Trophoblast cell (in vitro differentiated cells and primary cell): ENCODE measurements at regions not wholly inside any gene's neighbourhood (a gene's known extent, or its start where the extent isn't known, plus 50 kb on each side); places are given as distances from the start of the nearest gene placed in this dataset.

Experiments
- DNase-seq, 2 donors: peaks; one replicate each; pipeline ENCODE4 v3.0.0-alpha.2; 2016
- H2AFZ ChIP-seq: 2 replicates; pipeline ENCODE4 v1.6.1; 2013; ENCODE audit warnings: low read length, moderate library complexity, mild to moderate bottlenecking; ENCODE audit not compliant: insufficient read depth, poor library complexity
- H2AK5ac ChIP-seq: 2 replicates; pipeline ENCODE4 v1.6.1; 2013; ENCODE audit warnings: mild to moderate bottlenecking, low read length
- H2BK120ac ChIP-seq: 2 replicates; pipeline ENCODE4 v1.6.1; 2013; ENCODE audit warnings: low read length, mild to moderate bottlenecking, moderate library complexity; ENCODE audit not compliant: insufficient read depth, poor library complexity
- H2BK12ac ChIP-seq: 2 replicates; pipeline ENCODE4 v1.6.1; 2013; ENCODE audit warnings: mild to moderate bottlenecking, low read length, moderate library complexity
- H2BK5ac ChIP-seq: 2 replicates; pipeline ENCODE4 v1.6.1; 2013; ENCODE audit warnings: low read length, low read depth, moderate library complexity, mild to moderate bottlenecking; ENCODE audit not compliant: poor library complexity
- H3K14ac ChIP-seq: 2 replicates; pipeline ENCODE4 v1.6.1; 2013; ENCODE audit warnings: mild to moderate bottlenecking, low read length
- H3K18ac ChIP-seq: 2 replicates; pipeline ENCODE4 v1.6.1; 2013; ENCODE audit warnings: mild to moderate bottlenecking, low read length
- H3K23ac ChIP-seq: 2 replicates; pipeline ENCODE4 v1.6.1; 2013; ENCODE audit warnings: low read length
- H3K27ac ChIP-seq: 2 replicates; pipeline ENCODE4 v1.5.1; 2013; ENCODE audit warnings: low read depth, mild to moderate bottlenecking, inconsistent platforms, low read length, moderate library complexity
- H3K27me3 ChIP-seq: 2 replicates; pipeline ENCODE4 v1.6.1; 2013; ENCODE audit warnings: inconsistent platforms, mild to moderate bottlenecking, low read length, moderate library complexity; ENCODE audit not compliant: insufficient read depth
- H3K36me3 ChIP-seq, 2 experiments: 1 replicate in 1 of 2; 2 replicates in 1 of 2; pipeline ENCODE4 v1.6.1; 2013; ENCODE audit warnings: low read length in 2 of 2, mild to moderate bottlenecking in 2 of 2, moderate library complexity in 1 of 2; ENCODE audit not compliant: insufficient read depth in 2 of 2, control insufficient read depth in 1 of 2
- H3K4ac ChIP-seq: 2 replicates; pipeline ENCODE4 v1.6.1; 2013; ENCODE audit warnings: low read depth, mild to moderate bottlenecking, low read length, moderate library complexity
- H3K4me1 ChIP-seq, 2 experiments: 1 replicate in 1 of 2; 2 replicates in 1 of 2; pipeline ENCODE4 v1.6.1; 2013; ENCODE audit warnings: low read length in 2 of 2, mild to moderate bottlenecking in 2 of 2, moderate library complexity in 1 of 2; ENCODE audit not compliant: insufficient read depth in 2 of 2, control insufficient read depth in 1 of 2
- H3K4me2 ChIP-seq: 2 replicates; pipeline ENCODE4 v1.6.1; 2013; ENCODE audit warnings: inconsistent platforms, mild to moderate bottlenecking, low read length, moderate library complexity
- H3K4me3 ChIP-seq: 2 replicates; pipeline ENCODE4 v1.5.1; 2013; ENCODE audit warnings: mild to moderate bottlenecking, low read depth, low read length, inconsistent platforms
- H3K79me1 ChIP-seq: one replicate; pipeline ENCODE4 v1.6.1; 2013; ENCODE audit warnings: low read length
- H3K79me2 ChIP-seq: 2 replicates; pipeline ENCODE4 v1.6.1; 2013; ENCODE audit warnings: low read length, mild to moderate bottlenecking; ENCODE audit not compliant: control insufficient read depth, insufficient read depth, poor library complexity
- H3K9ac ChIP-seq: 2 replicates; pipeline ENCODE4 v1.6.1; 2013; ENCODE audit warnings: mild to moderate bottlenecking, low read length
- H3K9me3 ChIP-seq: 2 replicates; pipeline ENCODE4 v1.6.1; 2013; ENCODE audit warnings: low read depth, mild to moderate bottlenecking, control low read depth, inconsistent platforms, low read length; ENCODE audit not compliant: insufficient read depth
- H4K12ac ChIP-seq: 2 replicates; pipeline ENCODE4 v1.6.1; 2013; ENCODE audit warnings: low read depth, mild to moderate bottlenecking, low read length, moderate library complexity
- H4K8ac ChIP-seq: 2 replicates; pipeline ENCODE4 v1.6.1; 2013; ENCODE audit warnings: low read depth, mild to moderate bottlenecking, low read length, moderate library complexity
- H4K91ac ChIP-seq: one replicate; pipeline ENCODE4 v1.6.1; 2013; ENCODE audit warnings: low read depth, mild to moderate bottlenecking, low read length, moderate library complexity
- WGBS: extraction: QIAGEN DNeasy Blood & Tissue Kit; methylation state at CpG from one replicate; pipeline ENCODE4 v1.1.7; 2013; ENCODE audit warnings: missing lambda C conversion rate; ENCODE audit not compliant: insufficient read length, insufficient coverage; ENCODE audit errors: extremely low coverage; 5-methylcytosine and 5-hydroxymethylcytosine counted together

- Histone ChIP-seq H3K27me3 (no peaks in the 10 kb centered on the region), H3K9ac (no peak overlapping the region), H3K4ac (no peak overlapping the region), H2BK12ac (no peak overlapping the region), H3K36me3 (no peaks in the 10 kb centered on the region), H4K91ac (no peak overlapping the region), H3K23ac (no peak overlapping the region), H2AK5ac (no peak overlapping the region), H3K14ac (no peak overlapping the region), H3K79me1 (no peaks in the 10 kb centered on the region), H2AFZ (no peak overlapping the region), H2BK120ac (no peak overlapping the region), H3K27ac (no peak overlapping the region), H2BK5ac (no peak overlapping the region), H3K4me3 (no peak overlapping the region), H4K8ac (no peak overlapping the region), H3K4me2 (no peak overlapping the region), H3K4me1 (no peaks in the 10 kb centered on the region), H3K79me2 (no peaks in the 10 kb centered on the region), H4K12ac (no peak overlapping the region), H3K9me3 (peaks cover 8% of the 10 kb centered on the region), H3K18ac (no peak overlapping the region)
- WGBS = no CpG with 5 or more reads among the region's 14 CpGs
- no peak for DNase-seq
Observed at GRCh38 chr1:5267603-5268235, 613.3 kb downstream of the AJAP1 start.

GRCh38 chr1:5265438-5266075, 611.1 kb downstream of the AJAP1 start:
- Histone ChIP-seq H3K4me1 (no peaks in the 10 kb centered on the region), H3K79me1 (no peaks in the 10 kb centered on the region), H2AK5ac (no peak overlapping the region), H3K14ac (no peak overlapping the region), H3K27ac (no peak overlapping the region), H3K9ac (no peak overlapping the region), H2BK120ac (no peak overlapping the region), H3K4ac (no peak overlapping the region), H3K4me2 (no peak overlapping the region), H3K9me3 (peaks cover 8% of the 10 kb centered on the region), H2BK5ac (no peak overlapping the region), H3K27me3 (no peaks in the 10 kb centered on the region), H3K36me3 (no peaks in the 10 kb centered on the region), H4K12ac (no peak overlapping the region), H2AFZ (no peak overlapping the region), H2BK12ac (no peak overlapping the region), H3K4me3 (no peak overlapping the region), H3K79me2 (no peaks in the 10 kb centered on the region), H3K18ac (no peak overlapping the region), H4K8ac (no peak overlapping the region), H4K91ac (no peak overlapping the region), H3K23ac (no peak overlapping the region)
- no peak for DNase-seq
- WGBS = no CpG with 5 or more reads among the region's 14 CpGs

GRCh38 chr1:5264476-5264875, 610.1 kb downstream of the AJAP1 start:
- Histone ChIP-seq H3K18ac (no peak overlapping the region), H3K27me3 (no peaks in the 10 kb centered on the region), H2AFZ (no peak overlapping the region), H2BK5ac (no peak overlapping the region), H3K23ac (no peak overlapping the region), H4K8ac (no peak overlapping the region), H3K4me2 (no peak overlapping the region), H3K9me3 (peaks cover 14% of the 10 kb centered on the region), H4K91ac (no peak overlapping the region), H3K27ac (no peak overlapping the region), H3K4me3 (no peak overlapping the region), H3K79me2 (no peaks in the 10 kb centered on the region), H4K12ac (no peak overlapping the region), H2BK120ac (no peak overlapping the region), H3K14ac (no peak overlapping the region), H3K36me3 (no peaks in the 10 kb centered on the region), H3K4me1 (no peaks in the 10 kb centered on the region), H2BK12ac (no peak overlapping the region), H3K4ac (no peak overlapping the region), H3K79me1 (no peaks in the 10 kb centered on the region), H3K9ac (no peak overlapping the region), H2AK5ac (no peak overlapping the region)
- WGBS = no CpG with 5 or more reads among the region's 6 CpGs
- DNase-seq = no peak

GRCh38 chr1:5256793-5257192, 602.4 kb downstream of the AJAP1 start:
- H2AK5ac ChIP-seq = no peak overlapping the region
- H4K12ac ChIP-seq = no peak overlapping the region
- no peak overlapping the region for H3K23ac ChIP-seq
- no peak overlapping the region for H3K14ac ChIP-seq
- H3K79me2 ChIP-seq = no peaks in the 10 kb centered on the region
- peaks cover 12% of the 10 kb centered on the region for H3K9me3 ChIP-seq
- no peaks in the 10 kb centered on the region for H3K27me3 ChIP-seq
- no peak overlapping the region for H3K9ac ChIP-seq
- no peak overlapping the region for H3K27ac ChIP-seq
- DNase-seq = no peak
- no peaks in the 10 kb centered on the region for H3K4me1 ChIP-seq
- H4K8ac ChIP-seq = no peak overlapping the region
- no peak overlapping the region for H2BK120ac ChIP-seq
- no peak overlapping the region for H3K4me3 ChIP-seq
- no peak overlapping the region for H2BK5ac ChIP-seq
- H3K18ac ChIP-seq = no peak overlapping the region
- H2AFZ ChIP-seq = no peak overlapping the region
- H4K91ac ChIP-seq = no peak overlapping the region
- H3K79me1 ChIP-seq = no peaks in the 10 kb centered on the region
- no peak overlapping the region for H2BK12ac ChIP-seq
- no peak overlapping the region for H3K4ac ChIP-seq
- WGBS = no CpG with 5 or more reads among the region's 2 CpGs
- H3K36me3 ChIP-seq = no peaks in the 10 kb centered on the region
- no peak overlapping the region for H3K4me2 ChIP-seq
